HEK293 (cell line): ENCODE measurements at regions not wholly inside any gene's neighbourhood (a gene's known extent, or its start where the extent isn't known, plus 50 kb on each side); places are given as distances from the start of the nearest gene placed in this dataset.

Experiments used
- ZNF10 ChIP-seq: fragments of 450-650 bp; formaldehyde crosslinking; IDR thresholded peaks from 2 replicates; pipeline ENCODE4 v1.5.1; 2017; ENCODE audit warnings: missing biosample characterization, missing genetic modification characterization
- ZNF514 ChIP-seq: fragments of 450-650 bp; formaldehyde crosslinking; IDR thresholded peaks from 2 replicates; pipeline ENCODE4 v1.5.1; 2016; ENCODE audit warnings: missing biosample characterization, missing genetic modification characterization
- ZNF670 ChIP-seq: fragments of 450-650 bp; formaldehyde crosslinking; IDR thresholded peaks from 2 replicates; pipeline ENCODE4 v1.5.1; 2016; ENCODE audit warnings: missing biosample characterization, missing genetic modification characterization, low read depth
- TF ChIP-seq, protein P1 (sequence below): fragments of 450-650 bp; formaldehyde crosslinking; IDR thresholded peaks from 2 replicates; pipeline ENCODE4 v1.5.1; 2016; ENCODE audit warnings: missing biosample characterization, missing genetic modification characterization

DNA sequence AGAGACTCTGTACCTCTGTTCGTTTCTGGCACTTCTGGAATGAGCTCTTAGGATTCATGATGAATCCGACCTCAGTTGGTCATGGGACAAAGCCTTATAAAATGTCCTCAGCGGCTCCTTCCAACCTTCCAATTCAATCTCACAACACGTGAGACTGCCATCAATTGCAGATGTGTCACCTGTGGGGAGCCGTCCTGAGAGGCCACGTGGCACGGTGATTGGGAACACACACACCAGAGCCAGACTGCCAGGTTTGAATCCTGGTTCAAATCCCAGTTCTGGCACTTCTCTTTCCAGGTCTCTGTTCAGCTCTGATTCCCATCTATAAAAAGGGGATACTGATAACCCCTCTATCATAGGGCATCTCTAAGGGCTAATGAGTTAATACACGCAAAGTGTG lies 124.5 kb downstream of the ANKRD60 start:
- TF ChIP-seq ZNF10 (tag by site-specific recombination) (no peak), ZNF670 (tag by site-specific recombination) (no peak), ZNF514 (tag by site-specific recombination) (no peak)
- TF ChIP-seq, protein P1, sequence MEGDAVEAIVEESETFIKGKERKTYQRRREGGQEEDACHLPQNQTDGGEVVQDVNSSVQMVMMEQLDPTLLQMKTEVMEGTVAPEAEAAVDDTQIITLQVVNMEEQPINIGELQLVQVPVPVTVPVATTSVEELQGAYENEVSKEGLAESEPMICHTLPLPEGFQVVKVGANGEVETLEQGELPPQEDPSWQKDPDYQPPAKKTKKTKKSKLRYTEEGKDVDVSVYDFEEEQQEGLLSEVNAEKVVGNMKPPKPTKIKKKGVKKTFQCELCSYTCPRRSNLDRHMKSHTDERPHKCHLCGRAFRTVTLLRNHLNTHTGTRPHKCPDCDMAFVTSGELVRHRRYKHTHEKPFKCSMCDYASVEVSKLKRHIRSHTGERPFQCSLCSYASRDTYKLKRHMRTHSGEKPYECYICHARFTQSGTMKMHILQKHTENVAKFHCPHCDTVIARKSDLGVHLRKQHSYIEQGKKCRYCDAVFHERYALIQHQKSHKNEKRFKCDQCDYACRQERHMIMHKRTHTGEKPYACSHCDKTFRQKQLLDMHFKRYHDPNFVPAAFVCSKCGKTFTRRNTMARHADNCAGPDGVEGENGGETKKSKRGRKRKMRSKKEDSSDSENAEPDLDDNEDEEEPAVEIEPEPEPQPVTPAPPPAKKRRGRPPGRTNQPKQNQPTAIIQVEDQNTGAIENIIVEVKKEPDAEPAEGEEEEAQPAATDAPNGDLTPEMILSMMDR (tag by site-specific recombination): no peak
